HepG2 (cell line): ENCODE measurements at regions not wholly inside any gene's neighbourhood (a gene's known extent, or its start where the extent isn't known, plus 50 kb on each side); places are given as distances from the start of the nearest gene placed in this dataset.

Source experiments
- FOXM1 ChIP-seq: sonication (generic); formaldehyde crosslinking; IDR thresholded peaks from 2 replicates; pipeline ENCODE4 v1.5.0; 2020; ENCODE audit warnings: missing genetic modification reagents
- HMGXB3 ChIP-seq: sonication (generic); formaldehyde crosslinking; IDR thresholded peaks from 2 replicates; pipeline ENCODE4 v1.4.0; 2020; ENCODE audit warnings: missing genetic modification reagents, borderline replicate concordance
- PITX1 ChIP-seq: sonication (generic); formaldehyde crosslinking; IDR thresholded peaks from 2 replicates; pipeline ENCODE4 v1.5.1; 2020; ENCODE audit warnings: mild to moderate bottlenecking, missing genetic modification reagents
- PLRG1 ChIP-seq: fragments of 450-650 bp; conservative IDR thresholded peaks from 2 replicates; pipeline ENCODE4 v1.6.1; 2016
- RBAK ChIP-seq: sonication (generic); formaldehyde crosslinking; IDR thresholded peaks from 2 replicates; pipeline ENCODE4 v1.5.1; 2020; ENCODE audit warnings: mild to moderate bottlenecking, missing genetic modification reagents
- ZNF142 ChIP-seq: sonication (generic); formaldehyde crosslinking; IDR thresholded peaks from 2 replicates; pipeline ENCODE4 v1.4.0; 2020; ENCODE audit warnings: missing genetic modification reagents
- ZNF333 ChIP-seq: sonication (generic); formaldehyde crosslinking; IDR thresholded peaks from 2 replicates; pipeline ENCODE4 v1.4.0; 2020; ENCODE audit warnings: mild to moderate bottlenecking, missing genetic modification reagents, borderline replicate concordance

DNA sequence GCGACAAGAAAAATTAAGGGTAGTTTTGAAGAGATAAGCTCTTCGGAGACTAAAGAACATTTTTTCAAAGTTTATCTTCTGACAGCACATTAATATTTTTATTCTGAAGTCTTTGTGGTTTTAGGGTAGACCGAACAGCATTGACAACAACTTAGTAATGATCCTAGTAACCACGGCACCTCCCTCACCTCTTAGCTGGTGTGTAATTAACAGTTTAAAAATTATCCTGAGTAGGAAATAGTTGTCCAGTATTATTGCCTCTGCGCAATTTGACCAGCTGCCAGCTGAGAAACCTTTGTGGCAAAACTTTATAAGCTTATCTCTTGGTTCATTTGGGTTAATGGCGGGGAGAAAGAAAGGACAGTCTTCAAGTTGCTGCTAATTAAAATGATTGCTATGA, 213.6 kb downstream of the CBLL2 start (continued):
- no peak for TF ChIP-seq ZNF142 (CRISPR knock-in tag)
- TF ChIP-seq RBAK (CRISPR knock-in tag) = no peak
- no peak for TF ChIP-seq FOXM1
- TF ChIP-seq PITX1 (CRISPR knock-in tag) = no peak
- no peak for TF ChIP-seq PLRG1
- no peak for TF ChIP-seq ZNF333 (CRISPR knock-in tag)
- TF ChIP-seq HMGXB3 = no peak
